DND-41 (cell line): ENCODE measurements at regions not wholly inside any gene's neighbourhood (a gene's known extent, or its start where the extent isn't known, plus 50 kb on each side); places are given as distances from the start of the nearest gene placed in this dataset.

Experiments
- CTCF ChIP-seq: IDR thresholded peaks from 2 replicates; pipeline ENCODE4 v1.5.1; 2012; ENCODE audit warnings: borderline replicate concordance, low read length, moderate library complexity, mild to moderate bottlenecking; ENCODE audit not compliant: poor library complexity, severe bottlenecking; ENCODE audit errors: extremely low read depth
- EZH2 ChIP-seq: IDR thresholded peaks from 3 replicates; pipeline ENCODE4 v1.6.1; 2012; ENCODE audit warnings: borderline replicate concordance, low read depth, mild to moderate bottlenecking, moderate library complexity, low read length, inconsistent platforms; ENCODE audit not compliant: severe bottlenecking

GRCh38 chr4:60452266-60452665 lies 747.9 kb upstream of the ADGRL3 start:
- TF ChIP-seq CTCF = no peak
- TF ChIP-seq EZH2 = no peak
